ENCODE measurements at regions not wholly inside any gene's neighbourhood (a gene's known extent, or its start where the extent isn't known, plus 50 kb on each side); places are given as distances from the start of the nearest gene placed in this dataset.

DNA sequence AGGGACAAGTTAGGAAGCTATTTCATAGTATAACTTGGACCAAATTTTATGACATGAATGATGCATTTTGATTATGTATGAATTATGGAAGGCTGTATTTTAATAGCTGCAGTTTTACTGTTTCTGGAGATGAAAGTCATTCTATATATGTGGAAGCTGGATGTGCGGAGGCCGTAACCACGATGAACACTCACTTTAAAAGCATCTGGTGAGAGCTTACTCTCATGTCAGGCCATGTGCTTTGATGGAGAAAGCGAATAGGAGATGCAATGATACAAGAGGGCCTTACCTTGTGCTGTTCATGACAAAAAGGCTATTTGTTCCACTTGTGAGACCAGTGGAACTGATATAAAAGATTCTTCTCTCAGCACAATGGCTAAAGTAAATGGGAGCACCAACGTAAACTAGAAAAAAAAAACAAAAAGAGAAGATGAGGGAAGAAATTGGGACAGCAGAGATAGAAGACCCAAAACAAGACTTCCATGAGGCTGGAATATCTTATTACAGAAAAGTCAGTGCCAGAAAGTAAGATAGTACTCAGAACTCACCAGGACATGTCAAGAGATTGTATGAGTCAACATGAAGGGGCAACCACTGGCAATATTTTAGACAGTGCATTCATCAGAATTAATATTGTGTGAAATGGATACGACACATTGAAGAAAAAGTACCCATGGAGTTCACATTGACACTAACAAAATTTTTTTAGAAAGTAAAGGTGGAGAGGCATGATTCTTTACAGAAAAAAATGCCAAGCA lies 63.3 kb upstream of the GAB1 start:
- no peak for DNase-seq (ENCODE audit: low read depth)
- in situ Hi-C loops (cut with HindIII; ENCODE audit: low pct_unique_long_range_greater_than_20kb, low sequenced_read_pairs) = no loop called here

DNA sequence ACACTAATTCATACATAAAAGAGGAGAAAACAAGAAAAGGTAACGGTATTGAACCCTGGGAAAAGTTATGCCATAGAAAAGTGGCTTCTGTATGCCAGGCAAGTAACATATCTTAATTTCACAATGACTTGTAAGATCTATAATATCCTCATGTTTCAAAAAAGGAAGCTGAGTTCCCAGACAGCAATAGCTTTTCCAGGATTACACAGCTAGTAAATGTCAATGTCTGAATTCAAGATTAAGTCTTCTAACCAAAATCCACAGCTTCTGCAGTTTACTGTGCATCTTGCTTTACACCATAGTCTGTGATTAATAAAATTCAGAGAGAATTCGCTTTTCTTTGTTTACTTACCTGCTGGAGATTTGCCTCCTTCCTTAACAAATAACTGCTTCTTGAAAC lies 55.8 kb upstream of the GAB1 start:
- in situ Hi-C loops (cut with HindIII; ENCODE audit: low pct_unique_long_range_greater_than_20kb, low sequenced_read_pairs) = no loop called here
- no peak for DNase-seq (ENCODE audit: low read depth)

DNA sequence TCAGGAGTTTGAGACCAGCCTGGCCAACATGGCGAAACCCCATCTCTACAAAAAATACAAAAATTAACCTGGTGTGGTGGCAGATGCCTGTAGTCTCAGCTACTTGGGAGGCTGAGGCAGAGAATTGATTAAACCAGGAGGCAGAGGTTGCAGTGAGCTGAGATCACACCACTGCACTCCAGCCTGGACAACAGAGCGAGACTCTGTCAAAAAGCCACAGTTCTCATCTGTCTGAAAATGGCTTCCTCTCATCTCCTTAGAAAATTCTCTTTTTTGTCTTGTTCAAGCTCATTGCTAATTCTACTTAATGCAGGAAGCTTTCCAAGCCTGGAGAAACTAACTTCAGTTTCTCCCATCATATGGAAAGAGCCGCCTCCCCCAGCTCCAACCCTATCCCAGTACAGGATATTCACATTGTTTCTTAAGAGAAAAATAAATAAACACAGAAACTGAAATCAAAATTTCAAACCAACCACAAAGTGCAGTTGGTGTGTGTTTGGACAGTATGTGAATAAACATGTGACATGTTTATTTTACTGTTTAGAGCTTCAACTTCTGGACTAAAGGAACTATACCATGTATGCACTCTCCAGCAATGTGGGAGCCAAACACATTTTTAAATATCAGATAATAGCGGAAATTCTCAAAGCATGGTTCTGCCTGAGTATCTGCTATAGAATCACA lies 55.0 kb upstream of the GAB1 start:
- in situ Hi-C loops (cut with HindIII; ENCODE audit: low pct_unique_long_range_greater_than_20kb, low sequenced_read_pairs) = no loop called here
- no peak for DNase-seq (ENCODE audit: low read depth)

- no peak for DNase-seq (ENCODE audit: low read depth)
- in situ Hi-C loops (cut with HindIII; ENCODE audit: low pct_unique_long_range_greater_than_20kb, low sequenced_read_pairs) = no loop called here
These were observed 54.4 kb upstream of the GAB1 start for GRCh38 chr4:143282211-143282707.

DNA sequence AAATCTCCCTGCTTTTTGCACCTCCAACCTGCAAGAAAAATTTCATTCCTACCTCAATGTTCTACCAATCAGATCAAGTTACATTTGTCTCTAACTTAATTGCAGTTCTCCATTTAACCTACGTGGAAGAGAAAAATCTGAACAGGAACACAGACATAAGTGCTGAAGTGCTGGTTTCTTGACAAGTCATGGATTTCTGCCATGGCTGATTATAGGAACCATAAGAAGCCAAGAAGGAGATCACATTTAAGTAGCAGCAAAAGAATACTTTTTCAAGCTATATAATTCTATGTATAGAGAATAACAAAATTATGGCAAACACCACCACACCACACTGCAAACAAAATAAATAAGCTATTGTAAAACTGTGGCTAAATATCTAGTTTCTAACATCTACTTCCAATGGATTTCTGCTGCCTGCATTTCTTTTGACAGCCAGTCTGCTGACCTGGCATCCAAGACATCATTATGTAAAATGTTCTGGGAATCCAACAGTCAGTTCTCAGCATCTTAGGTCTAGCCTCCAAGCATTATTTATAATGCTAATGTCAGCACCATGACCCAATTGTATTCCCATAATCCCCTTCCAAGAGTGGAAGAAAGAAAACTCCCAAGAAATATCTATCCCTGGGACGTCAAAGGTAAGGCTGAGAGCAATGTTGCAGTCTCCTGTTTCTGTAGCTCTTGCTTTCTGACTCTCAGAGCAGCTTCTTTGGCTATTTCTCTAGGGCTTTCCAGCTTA lies 50.8 kb upstream of the GAB1 start:
- in situ Hi-C loops (cut with HindIII; ENCODE audit: low pct_unique_long_range_greater_than_20kb, low sequenced_read_pairs) = no loop called here
- DNase-seq (ENCODE audit: low read depth) = no peak

DNA sequence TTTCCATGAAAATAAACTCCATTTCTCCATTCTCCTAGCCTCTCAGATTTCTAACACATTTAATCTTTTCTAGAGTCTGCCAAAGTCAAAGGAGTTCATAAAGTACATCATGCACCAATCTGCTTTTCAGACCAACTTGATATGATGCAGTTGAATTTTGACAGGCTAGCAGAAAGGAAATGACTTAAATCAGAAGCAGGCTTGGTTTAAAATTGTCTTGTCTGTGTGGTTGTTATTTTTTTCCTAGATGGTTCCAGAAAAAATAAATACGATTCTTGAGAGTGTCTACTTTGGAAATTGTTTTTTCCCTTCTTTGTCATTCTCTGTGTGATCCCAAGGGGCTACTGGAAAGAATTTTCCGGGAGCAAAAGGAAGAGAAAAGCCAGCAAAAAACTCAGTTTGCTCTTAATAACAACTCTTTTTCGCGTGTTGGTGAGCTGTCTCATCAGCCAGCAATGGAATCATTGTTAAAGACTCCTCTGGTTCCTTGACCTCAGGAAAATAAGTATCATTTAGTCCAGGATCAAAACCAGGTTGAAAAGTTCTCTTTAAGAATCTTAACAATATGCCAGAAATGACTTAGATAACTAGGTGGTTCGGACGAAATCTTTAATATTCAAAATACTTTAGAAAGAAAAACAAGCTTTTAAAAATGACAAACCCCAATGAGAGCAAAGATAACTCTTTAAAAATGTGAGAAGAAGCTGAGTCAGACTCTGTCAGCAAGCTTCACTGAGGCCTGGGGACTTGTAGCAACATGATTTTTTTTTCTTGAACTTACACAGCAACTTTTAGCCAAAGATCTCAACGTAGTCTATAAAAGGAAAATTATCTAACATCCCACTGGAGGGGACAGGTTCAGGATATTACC lies 49.7 kb upstream of the GAB1 start:
- in situ Hi-C loops (cut with HindIII; ENCODE audit: low pct_unique_long_range_greater_than_20kb, low sequenced_read_pairs) = no loop called here
- peak; percentile 6 for DNase-seq (ENCODE audit: low read depth)
